NT2/D1 (cell line): ENCODE measurements at regions not wholly inside any gene's neighbourhood (a gene's known extent, or its start where the extent isn't known, plus 50 kb on each side); places are given as distances from the start of the nearest gene placed in this dataset.

Experiments used
- SUZ12 ChIP-seq: IDR thresholded peaks from 2 replicates; pipeline ENCODE4 v1.6.1; 2011; ENCODE audit not compliant: insufficient read length, insufficient read depth; ENCODE audit errors: extremely low read depth
- YY1 ChIP-seq: IDR thresholded peaks from 2 replicates; pipeline ENCODE4 v1.6.1; 2011; ENCODE audit not compliant: insufficient read length, insufficient read depth
- ZNF274 ChIP-seq: IDR thresholded peaks from 2 replicates; pipeline ENCODE4 v1.6.1; 2011; ENCODE audit warnings: mild to moderate bottlenecking, low read depth, low read length

- TF ChIP-seq ZNF274 = no peak
- no peak for TF ChIP-seq YY1
- no peak for TF ChIP-seq SUZ12
These were observed 86.5 kb upstream of the CENPW start for GRCh38 chr6:126253431-126253830.
